ENCODE measurements at regions not wholly inside any gene's neighbourhood (a gene's known extent, or its start where the extent isn't known, plus 50 kb on each side); places are given as distances from the start of the nearest gene placed in this dataset.

DNA sequence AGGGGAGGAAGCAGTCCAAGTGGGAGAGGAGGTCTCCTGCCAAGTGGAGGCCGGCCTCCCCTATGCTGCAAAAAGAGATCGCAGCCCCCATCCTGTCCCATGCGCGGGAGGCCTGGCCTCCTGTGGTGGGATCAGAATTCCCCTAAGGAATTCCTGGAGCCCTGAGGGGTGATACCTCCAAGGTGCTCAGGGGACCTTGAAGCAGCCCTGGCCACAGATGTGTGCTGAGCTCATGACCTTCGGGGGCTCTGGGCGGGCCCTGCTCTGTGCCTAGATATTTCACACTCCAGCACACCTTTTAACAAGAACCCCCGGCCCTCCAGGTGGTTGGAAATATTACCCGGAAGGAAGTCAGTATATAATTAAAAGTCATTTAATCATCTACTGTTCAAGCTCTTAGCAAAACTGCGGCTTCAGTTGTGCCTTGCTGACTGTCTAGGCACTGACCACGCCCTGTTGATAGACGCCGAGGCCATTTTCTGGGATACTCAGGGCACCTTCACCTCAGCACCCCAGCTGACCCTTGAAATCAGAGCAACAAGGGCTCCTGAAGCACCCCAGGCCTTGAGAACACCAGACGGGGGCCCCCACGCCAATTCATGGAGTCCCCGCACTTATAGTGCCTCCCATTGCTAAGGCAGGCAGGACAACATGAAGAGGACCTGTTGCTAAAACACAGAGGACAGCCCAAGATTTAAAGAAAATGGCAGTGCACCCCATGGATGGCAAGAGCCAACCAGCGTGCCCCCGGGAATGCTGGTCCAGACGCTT is 119.1 kb downstream of the NDUFA10 start:
- peak; percentile 4 for DNase-seq (ENCODE audit: low spot score)

DNA sequence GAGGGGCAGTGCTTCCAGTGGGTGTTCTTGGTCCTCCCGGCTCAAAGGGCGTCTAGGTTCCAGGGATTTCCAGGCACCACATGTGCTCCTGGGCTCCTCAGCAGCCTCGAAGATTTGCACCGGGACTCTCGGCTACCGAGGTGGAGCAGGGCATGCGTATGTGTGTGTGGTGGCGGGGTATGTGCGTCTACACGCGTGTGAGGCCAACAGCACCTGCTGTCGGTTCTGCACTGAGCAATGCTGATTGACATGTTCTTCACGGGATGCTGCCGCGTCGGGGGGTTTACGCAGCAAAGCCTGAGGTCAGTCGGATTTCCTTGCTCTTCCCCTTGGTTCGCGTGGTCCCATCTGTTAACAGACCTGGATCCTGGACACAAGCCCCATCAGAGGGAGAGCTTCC is 119.8 kb downstream of the NDUFA10 start:
- peak; percentile 9 for DNase-seq (ENCODE audit: low spot score)

DNA sequence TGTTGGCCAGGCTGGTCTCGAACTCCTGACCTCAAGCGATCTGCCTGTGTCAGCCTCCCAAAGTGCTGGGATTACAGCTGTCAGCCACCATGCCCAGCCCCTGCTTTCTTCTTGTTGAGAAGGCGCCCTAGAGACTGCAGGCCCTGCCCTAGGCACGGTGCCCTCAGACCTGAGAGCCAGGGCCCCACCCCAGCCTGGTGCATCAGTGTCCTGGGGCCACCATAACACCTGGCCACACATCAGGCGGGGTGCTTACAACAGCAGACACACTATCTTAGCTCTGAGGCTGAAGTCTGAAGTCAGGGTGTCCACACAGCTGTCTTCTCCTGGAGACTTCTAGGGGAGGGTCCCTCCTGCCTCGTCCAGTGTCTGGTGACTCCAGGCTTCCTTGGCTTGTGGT is 120.6 kb downstream of the NDUFA10 start:
- peak; percentile 2 for DNase-seq (ENCODE audit: low spot score)

DNA sequence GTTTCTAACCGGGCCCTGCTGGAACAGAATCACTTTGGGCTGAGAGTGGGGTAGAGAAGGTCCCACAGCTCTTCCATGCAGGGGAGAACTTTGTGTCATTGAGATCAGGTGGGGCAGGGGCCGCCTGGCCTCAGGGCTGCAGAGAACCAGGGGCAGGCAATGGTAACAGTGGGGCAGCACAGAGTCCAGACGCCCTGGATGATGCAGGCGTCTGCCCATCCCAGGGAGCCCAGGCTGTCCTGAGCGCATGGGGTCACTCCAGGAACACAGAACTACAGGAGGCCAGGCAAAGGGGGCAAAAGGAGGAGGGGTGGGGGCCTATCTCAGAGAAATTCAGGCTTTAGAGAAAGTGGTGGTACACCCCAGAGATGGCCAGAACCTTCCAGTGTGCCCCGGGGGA is 121.3 kb downstream of the NDUFA10 start:
- DNase-seq (ENCODE audit: low spot score), result peak; percentile 5

DNA sequence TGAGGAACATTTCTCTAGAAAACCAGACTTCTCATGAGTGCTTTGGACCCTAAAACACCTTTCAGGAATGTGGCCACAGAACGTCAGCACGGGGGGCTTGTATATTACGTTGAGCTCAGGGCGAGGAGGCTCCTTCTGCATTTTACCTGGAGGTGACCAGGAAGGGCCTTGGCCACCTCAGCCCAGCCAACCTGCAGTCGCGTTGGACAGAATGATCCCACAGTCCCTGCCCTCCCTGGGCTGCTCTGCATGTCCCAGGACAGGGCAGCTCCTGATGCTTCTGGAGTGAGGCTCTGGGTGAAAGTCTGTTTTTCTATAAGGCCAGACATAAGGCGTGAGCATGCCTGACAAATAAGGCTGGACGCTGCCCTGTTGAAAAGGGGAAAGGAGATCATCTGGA is 121.9 kb downstream of the NDUFA10 start:
- DNase-seq (ENCODE audit: low spot score), result no peak

DNA sequence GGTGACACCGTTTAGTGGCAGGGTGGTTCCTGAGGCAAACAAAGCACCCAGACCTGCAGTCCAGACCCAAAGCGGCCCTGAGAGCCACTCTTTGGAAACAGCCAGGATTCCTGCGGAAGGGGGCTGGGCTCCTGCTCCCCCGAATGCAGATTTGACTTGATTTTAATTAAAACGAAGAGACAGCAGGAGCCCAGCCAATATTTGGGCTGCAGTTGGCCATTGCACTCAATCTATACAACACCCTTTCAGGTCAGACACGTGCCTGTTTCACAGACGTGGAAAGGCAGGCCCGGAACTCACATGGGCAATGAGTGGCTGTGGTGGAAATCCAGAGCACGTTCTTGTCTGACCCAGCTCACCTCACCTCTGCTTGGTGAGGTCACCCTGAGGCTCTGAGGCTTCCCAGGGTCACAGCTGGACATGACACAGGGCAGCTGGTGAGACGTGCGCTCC is 122.4 kb downstream of the NDUFA10 start:
- peak; percentile 1 for DNase-seq (ENCODE audit: low spot score)

DNA sequence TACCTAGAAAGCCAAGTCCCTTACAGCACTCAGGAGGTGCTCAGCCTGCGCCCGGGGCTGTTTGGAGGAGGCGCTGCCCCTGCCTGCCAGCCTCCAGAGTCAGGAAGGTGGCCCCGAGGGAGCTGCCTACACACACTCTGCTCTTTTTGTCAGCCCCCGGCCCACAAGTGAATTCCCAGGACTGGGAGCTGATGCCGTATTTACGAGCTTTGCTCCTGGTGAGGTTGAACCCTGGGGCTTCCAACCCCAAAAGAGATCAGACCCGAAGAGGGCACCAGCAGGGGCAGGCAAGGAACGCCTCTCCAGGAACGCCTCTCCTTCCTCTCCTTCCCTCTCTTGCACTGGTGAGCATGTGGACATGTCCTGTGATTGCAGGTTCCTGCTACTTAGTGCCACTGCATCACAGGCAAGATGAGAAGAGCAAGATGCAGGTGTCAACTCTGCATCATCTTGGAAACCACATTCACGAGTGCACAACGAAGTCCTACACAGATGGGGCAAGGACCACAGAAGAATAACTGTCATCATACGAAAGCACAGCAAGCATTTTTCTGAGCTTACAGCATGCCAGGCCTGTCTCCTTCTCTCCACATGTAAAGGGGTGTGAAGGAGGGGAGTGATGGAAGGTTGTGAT is 126.7 kb downstream of the NDUFA10 start:
- DNase-seq (ENCODE audit: low spot score), result no peak

DNA sequence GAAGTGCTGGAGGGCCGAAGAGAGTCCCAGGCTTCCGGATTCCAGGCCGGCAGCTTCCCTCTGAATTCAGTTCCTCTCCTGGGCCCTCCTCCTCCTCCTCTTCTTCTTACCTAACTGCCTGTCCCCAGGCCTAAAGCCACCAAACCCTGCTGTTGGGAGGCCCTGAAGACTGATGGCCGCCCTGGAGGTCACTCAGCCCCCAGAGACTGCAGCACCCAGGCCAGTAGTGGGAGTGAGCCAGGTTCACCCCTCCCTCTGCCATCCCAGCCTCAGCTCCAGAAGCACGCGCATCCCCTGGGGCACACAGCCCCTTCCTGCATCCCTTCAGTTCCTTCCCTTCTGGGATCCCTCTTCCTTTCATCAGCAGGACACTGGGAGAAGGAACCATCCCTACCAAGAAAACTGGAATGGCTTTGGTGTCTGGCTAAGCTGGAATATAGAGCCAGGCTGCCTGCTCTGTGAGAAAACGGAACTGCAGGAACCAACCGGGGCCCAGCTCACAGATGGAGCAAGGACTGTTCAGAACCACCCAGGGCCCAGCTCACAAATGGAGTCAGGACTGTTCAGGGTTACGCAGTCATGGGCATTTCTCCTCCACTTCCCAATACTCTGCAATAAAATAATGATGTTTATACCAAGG is 127.4 kb downstream of the NDUFA10 start:
- DNase-seq (ENCODE audit: low spot score), result no peak

DNA sequence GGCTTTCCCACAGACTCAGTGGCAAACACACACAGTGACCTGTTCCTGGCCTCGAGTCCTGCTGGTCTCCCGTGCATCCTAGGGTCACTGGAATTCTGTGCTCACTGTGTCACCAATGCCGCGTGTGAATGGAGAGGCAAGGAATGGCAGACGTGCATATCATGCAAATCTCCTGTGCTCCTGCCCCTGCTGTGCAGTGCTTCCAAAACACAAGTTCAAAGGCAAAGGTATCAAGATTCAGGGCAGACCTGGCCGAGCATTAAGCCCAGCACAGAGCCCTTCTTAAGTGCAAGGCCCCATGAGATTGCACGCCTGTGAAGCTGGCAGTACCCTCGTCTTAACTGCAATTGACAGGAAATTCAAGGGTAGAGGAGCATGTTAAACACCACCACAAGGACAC is 129.1 kb downstream of the NDUFA10 start:
- no peak for DNase-seq (ENCODE audit: low spot score)

DNA sequence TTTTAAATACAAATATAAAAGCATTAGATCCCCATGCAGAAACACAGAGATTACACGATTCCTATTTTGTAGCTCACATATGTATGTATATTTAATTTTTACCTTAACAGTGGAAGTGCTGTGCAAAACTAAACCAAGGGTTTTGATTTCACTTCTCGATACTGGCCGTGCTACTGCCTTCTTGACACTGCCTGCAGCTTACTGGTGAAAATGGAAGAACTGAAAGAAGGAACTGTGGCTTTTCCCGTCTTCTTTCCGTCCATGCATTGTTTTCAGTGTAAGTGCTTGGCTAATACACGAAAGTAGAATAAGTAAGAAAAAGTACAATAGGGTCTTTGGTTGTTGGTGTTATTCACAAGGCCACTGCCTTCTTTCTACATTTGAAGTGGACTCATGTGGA is 129.5 kb downstream of the NDUFA10 start:
- DNase-seq (ENCODE audit: low spot score), result no peak

DNA sequence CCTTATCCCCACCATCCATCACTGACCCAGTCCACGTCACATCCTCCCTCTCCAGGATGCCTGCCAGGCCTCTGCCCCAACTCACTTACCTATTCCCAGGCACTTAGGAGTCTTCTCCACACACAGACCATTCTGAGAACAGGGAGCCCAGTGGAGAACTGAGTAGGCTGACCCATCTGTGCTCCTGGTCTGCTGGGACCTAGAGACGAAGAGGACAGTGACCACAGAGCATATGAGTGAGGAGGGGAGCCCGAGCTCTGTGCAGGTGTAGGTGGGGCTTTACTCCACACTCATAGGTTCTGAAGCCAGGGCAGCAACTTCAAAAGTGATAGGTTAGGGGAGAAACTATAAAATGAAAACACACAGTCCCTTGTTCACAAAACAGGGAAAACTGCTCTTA is 130.0 kb downstream of the NDUFA10 start:
- no peak for DNase-seq (ENCODE audit: low spot score)

DNA sequence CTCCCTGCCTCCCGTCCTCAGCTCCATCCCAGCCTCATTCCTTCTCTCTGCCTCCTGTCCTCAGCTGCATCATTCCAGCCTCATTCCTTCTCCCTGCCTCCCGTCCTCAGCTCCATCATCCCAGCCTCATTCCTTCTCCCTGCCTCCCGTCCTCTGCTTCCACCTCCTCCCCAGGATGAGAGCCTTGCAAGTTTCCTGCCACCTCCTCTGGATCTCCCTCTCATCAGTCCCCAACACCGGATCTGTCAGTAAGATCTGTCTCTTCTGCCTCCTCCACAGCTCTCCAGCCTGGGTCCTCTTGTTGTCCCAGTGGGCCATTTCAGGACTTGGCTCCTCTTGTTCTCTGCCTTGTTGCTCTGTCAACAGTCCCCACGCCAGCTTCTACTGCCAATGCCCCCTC is 130.9 kb downstream of the NDUFA10 start:
- DNase-seq (ENCODE audit: low spot score), result no peak

DNA sequence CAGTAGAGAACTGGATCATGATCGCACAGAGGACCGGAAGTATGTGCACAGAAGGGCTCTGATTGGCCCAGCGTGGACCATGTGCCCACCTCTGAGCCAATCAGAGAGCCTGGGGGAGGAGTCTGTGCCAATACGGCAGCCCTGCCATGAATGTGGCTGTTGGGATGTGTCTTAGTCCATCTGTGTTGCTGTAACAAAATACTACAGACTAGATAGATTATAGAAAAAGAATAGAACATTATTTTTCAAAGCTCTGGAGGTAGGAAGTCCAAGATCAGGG is 132.0 kb downstream of the NDUFA10 start:
- no peak for DNase-seq (ENCODE audit: low spot score)

DNA sequence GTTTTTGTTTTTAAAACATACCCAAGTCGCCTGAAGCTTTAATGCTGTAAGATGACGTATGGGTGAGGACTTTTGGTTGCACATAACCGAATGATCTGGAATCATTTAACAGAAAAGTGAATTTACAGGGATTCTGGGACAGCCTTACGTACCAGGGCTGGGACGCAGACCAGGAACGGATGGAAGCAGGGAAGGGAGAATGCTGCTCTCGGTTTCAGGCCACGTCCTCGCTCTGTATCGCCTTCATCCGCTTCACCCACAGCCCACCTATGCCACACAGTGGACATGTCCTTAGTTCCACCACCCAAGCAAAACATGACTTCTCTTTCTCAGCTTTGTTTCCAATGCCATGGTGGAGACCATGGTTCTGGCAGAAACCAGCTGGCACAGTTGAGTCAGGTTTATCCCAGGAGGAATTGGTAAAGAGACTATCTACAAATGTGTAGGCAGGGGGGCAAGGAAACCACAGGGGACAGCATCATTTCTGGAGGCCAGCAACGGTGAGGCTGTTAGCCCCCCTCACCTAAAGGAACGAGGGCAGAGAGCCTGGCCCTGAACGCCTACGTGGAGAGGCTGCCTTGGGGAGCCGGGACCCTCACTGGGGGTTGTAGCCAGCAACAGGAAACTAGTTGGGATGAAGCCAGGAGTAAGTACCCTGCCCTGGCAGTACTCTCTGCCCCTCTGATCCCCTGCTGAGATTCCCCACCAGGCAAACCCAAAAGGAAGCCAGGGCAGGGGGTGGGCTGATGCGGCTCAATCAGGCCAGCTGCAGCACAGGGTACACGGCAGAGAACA is 132.5 kb downstream of the NDUFA10 start:
- no peak for DNase-seq (ENCODE audit: low spot score)

DNA sequence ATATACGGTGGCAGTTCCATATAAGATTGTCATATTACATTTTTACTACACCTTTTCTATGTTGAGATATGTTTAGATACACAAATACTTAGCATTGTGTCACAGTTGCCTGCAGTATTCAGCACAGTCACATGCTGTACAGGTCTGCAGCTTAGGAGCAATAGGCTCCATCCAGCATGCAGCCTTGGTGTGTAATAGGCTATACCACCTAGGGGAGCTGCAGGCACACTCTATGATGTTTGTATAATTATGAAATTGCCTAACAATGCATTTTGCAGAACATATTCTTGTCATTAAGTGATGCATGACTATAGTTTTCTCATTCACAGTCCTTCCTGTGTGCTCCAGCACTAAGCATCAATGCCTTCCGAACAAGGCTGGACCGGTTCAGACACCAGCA is 133.4 kb downstream of the NDUFA10 start:
- DNase-seq (ENCODE audit: low spot score), result no peak

DNA sequence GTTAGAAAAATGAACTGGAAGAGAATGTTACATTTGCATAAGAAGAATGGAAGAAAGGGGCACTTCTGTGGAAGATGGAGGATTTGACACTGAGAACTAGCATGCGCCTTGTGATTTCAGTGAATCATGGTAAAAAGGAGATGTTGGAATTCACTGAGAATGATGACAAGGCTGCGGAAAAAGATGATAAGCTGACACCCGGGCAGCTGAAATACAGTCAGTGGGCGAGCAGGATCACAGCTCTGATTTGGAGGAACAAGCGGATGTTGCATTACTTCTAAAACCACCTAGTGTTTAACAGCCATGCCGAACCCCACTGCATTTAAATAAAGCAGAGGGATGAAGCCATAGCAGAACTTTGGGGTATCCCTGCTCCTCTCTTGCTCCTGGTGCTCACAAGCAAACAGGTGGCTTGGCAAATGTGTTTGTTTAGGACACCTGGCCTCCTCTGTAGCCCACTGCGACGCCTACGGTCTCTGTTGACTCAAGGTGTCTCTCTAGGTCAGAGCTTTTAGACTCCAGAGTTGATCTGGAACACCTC is 134.9 kb downstream of the NDUFA10 start:
- DNase-seq (ENCODE audit: low spot score), result no peak

DNA sequence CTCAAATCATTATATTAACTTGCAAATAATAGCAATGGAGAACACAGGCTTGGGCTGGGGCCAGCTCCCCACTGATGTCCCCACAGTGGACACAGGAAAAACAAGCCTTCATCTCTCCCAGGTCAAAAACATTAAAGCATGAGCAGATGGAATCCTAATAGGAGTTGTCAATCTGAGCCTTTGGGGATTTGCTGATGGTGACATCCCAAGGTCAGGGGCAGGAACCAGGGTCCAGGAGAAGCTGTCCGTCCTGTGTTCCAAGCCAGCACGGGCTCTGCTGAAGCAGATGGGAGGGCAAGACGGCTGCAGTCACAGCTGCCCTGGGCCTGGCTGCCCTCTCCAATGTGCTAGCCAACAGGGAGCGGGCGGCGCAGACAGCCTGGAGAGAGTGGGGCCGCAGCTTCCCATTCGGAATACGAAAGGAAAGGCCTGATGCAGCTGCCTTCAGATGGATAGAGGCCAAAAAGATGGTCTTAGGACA is 135.5 kb downstream of the NDUFA10 start:
- peak; percentile 4 for DNase-seq (ENCODE audit: low spot score)

DNA sequence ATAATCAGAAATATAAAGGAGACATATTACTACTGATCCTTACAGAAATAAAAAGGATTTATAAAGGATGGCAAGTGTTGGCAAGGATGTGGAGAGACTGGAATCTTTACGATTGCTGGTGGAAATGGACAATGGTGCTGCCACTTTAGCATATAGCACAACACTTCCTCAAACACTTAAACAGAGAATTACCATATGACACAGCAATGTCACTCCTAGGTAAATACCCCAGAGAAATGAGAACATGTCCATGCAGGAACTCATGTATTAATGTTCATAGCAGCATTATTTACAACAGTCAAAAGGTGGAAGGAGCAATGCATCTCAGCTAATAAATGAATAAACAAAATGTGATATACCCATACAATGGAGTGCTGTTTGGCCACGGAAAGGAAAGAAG is 137.5 kb downstream of the NDUFA10 start:
- no peak for DNase-seq (ENCODE audit: low spot score)

DNA sequence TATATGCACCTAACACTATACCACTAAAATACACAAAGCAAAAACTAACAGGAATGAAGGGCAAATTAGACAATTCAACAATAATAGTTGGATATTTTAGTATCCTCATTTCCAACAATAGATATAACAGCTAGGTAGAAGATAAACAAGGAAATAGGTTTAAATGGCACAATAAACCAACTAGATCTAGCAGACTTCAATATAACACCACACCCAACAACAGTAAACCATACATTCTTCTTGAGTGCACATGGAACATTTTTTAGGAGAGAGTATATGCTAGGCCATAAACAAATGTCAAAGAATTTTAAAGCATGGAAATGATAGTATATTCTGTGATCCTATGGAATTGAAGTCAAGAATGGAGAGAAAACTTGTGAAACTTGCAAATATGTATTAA is 138.4 kb downstream of the NDUFA10 start:
- DNase-seq (ENCODE audit: low spot score), result no peak

DNA sequence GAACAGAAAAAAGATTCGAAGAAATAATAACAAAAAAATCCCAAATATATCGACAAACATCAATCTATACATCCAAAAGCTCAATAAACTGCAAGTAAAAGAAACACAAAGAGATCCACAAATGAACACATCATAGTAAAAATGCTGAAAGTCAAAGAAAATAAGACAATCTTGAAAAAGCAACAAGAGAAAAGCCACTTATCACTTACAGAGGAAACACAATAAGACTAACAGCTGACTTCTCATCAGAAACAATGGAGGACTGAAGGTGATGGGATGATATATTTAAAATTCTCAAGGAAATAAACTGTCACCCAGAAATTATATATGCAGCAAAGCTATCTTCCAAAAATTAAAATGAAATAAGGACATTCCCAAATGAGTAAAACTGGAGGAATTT is 140.3 kb downstream of the NDUFA10 start:
- no peak for DNase-seq (ENCODE audit: low spot score)

DNA sequence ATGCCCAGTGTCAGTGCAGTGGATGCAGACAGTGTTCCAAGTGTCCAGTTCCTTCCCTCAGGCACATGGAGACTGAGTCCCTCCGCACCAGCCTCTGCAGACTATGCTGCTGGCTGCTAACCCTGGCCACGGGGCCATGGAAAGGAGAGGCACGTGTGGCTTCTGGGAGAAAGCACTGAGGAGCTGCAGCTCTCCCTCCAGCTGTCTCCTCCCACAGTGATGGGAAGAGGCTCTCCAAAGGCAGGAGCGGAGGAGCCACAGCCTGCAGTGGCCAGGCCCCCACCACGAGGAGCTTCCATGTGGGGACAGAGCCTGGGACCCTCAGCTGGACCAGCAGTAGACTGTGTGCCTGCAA is 141.1 kb downstream of the NDUFA10 start:
- no peak for DNase-seq (ENCODE audit: low spot score)

DNA sequence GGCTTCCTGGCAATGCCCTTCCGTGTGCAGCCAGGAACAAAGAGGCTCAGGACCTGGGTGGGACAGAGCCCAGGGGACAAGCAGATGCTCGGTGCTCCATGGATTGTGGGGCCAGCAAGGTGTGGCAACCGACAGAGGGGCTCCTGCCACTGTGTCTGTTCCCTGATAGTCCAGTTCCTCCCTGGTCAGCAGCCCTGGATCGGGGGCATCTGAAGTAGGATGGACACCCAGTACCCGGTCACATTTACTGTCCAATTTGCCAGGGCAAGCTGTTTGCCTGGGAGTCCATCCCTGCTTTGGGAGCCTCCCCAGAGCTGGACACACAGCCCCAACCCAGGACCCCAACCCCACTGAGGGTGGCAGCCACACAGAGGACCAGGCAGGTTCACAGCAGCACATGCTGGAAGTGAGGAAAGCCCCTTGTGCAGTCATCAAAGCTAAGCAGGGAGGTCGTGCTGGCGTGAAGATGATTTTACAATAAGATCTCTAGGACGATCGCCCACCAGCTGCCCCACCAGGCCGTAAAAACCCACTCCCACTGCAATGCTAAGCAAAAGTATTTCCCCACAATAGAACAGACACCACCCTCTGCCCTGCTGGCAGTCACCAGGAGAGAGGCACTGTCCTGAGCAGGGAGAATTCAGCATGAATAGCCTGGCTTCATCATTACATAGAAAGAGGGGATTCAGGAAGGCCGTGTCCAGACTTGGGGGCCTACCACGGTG is 141.7 kb downstream of the NDUFA10 start:
- no peak for DNase-seq (ENCODE audit: low spot score)
